Lung microvascular endothelial cell (primary cell): ENCODE measurements at regions not wholly inside any gene's neighbourhood (a gene's known extent, or its start where the extent isn't known, plus 50 kb on each side); places are given as distances from the start of the nearest gene placed in this dataset.
"Not testable (repeated sequence)": the region's sequence is repeated elsewhere in the genome, so short reads cannot be mapped to it uniquely, and the experiment has no call there.

ENCODE experiments used
- DNase-seq, 2 donors: peaks; one replicate each; pipeline versions ENCODE4 v3.0.0 to v3.0.0-alpha.2; 2010; ENCODE audit warnings: low read depth in 2 of 2

- DNase-seq = no peak
Measured at GRCh38 chr2:240373289-240373885, 62.1 kb upstream of the GPC1 start.

GRCh38 chr2:240374085-240374907 lies 61.2 kb upstream of the GPC1 start:
- DNase-seq = peak in 1 of 2 donors; percentile 69

- DNase-seq = no peak
Measured at GRCh38 chr2:240375024-240375645, 60.3 kb upstream of the GPC1 start.

- no peak for DNase-seq
Measured at GRCh38 chr2:240376739-240377138, 58.7 kb upstream of the GPC1 start.

GRCh38 chr2:240377366-240377765 lies 58.1 kb upstream of the GPC1 start:
- DNase-seq = no peak

GRCh38 chr2:240379089-240379636 lies 56.3 kb upstream of the GPC1 start:
- DNase-seq = no peak

GRCh38 chr2:240383099-240383758 lies 52.2 kb upstream of the GPC1 start:
- DNase-seq = no peak

GRCh38 chr2:240383871-240384700 lies 51.4 kb upstream of the GPC1 start:
- no peak for DNase-seq

- no peak for DNase-seq
Measured at GRCh38 chr2:240384711-240385450, 50.6 kb upstream of the GPC1 start.

GRCh38 chr2:240385451-240386161 lies 49.9 kb upstream of the GPC1 start:
- DNase-seq = not testable (repeated sequence)
